AG08396 (cell line): ENCODE measurements at regions not wholly inside any gene's neighbourhood (a gene's known extent, or its start where the extent isn't known, plus 50 kb on each side); places are given as distances from the start of the nearest gene placed in this dataset.
A peak's percentile ranks its signal among the peaks of the same experiment; 100 is the strongest.

Experiments
- DNase-seq: peaks from one replicate; pipeline ENCODE4 v3.0.0; 2012; ENCODE audit warnings: low spot score, mixed read lengths

DNA sequence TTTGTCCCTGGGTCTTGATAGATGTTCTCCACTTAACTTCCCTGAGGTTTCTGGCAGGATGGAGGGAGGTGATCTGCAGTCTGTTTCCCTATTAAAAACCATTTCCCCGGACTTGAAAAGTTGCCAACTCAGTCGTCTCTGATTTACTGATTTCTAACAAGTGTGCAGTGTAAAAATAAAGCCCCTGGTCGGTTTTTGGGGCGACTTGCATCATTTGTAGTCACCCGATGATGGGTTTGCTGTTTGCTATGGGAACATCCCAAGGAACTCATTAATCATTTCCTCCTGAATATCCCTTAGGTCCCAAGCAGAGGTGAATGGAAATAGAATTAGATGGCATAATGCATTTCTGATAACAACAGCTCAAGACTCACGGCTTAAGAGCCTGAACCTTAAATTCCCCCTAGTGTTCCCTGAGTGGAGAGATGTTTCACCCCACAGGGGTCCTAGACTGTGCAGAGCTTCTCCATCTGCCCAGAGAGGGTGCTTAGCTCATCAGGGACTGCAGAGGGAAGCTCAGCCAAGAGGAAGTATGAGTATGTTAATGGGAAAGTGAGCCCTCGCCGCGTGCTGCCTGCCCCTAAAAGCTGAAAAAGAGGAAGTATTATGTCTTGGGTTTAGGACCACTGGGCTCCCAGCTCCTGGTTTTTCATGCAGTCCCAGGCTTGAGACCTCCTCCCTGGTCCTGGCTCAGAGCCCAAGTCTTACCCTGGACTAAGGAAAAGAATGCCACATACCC, 115.1 kb upstream of the DAP start:
- DNase-seq: no peak

DNA sequence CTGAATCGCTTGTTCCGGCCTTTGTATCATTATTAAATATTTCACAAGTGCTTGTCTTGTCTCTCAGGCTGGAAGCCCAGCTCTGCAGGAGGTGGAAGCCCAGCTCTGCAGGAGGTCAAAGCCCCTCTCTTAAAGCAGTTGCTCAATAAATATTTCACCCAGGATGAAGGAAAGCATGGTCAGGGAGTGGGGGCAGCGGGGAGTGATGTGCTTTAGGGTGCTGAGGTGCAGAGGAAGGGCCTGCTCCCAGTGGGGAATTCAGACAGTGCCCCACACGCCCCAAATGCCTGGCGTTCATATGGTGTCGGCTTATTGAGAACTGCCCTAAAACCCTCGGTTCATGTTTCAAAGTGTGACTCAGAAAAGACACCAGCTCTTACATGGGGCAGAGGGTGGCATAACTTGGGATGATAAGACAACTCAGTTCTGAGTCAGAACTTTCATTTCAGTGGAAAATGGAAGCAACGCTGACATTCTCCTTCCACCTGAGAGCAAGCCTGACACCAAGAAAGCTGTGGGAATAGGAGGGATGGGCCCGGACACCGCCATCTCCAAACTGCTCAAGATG, 114.3 kb upstream of the DAP start:
- no peak for DNase-seq

DNA sequence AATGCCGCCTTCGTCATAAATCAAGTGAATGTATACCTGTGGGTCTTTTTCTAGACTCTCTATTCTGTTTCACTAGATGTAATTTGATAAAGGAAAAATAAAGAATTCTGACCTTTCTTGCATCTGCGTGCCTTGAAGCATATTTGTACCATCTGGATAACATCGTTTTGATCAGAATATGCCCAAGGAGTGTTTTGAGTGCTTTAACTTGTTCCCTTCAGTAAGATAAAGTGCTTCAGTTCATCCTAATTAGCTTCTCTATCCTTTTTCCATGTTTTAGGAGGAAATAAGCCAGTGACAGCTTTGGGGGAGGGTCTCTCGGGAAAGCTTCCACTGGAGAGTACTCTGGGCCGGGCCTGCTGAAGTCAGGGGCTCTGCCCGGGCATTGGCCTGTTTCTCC, 113.5 kb upstream of the DAP start:
- DNase-seq: no peak

DNA sequence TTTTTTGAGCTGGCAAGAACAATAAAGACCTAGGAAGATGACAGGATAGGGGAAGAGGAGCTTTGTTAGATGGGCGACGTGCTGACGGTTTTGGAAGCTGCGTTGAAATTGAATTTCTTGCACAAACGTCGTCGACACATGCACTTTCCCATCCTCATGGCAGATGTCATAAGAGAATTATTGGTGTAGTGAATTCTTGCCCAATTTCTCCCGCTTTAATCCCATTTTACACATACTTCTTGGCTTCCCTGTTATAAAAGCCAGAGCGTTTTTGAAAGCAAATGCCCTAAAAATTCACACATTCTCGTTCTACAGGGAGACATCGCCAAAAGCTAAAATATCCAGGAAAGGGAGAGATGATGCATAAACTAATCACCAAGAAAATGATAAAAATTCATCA, 109.8 kb upstream of the DAP start:
- no peak for DNase-seq

DNA sequence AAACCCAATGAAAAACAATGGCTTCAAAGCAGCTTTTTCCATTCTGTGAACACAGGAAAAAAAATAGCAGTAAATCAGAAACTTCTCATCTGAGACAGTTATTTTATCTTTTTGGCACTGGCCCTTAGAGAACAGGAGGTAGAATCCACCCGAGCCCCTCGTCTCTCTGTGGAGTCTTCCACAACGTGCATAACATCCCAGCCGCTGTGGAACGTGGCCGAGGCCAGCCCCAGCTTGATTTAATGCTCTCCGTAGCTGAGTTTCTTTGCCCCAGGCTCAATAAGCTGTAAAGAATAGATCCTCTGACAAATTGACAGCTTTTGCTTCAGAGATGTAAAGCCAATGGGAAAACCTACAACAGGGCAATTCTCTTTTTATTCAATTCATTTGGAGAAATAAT, 107.9 kb upstream of the DAP start:
- no peak for DNase-seq

DNA sequence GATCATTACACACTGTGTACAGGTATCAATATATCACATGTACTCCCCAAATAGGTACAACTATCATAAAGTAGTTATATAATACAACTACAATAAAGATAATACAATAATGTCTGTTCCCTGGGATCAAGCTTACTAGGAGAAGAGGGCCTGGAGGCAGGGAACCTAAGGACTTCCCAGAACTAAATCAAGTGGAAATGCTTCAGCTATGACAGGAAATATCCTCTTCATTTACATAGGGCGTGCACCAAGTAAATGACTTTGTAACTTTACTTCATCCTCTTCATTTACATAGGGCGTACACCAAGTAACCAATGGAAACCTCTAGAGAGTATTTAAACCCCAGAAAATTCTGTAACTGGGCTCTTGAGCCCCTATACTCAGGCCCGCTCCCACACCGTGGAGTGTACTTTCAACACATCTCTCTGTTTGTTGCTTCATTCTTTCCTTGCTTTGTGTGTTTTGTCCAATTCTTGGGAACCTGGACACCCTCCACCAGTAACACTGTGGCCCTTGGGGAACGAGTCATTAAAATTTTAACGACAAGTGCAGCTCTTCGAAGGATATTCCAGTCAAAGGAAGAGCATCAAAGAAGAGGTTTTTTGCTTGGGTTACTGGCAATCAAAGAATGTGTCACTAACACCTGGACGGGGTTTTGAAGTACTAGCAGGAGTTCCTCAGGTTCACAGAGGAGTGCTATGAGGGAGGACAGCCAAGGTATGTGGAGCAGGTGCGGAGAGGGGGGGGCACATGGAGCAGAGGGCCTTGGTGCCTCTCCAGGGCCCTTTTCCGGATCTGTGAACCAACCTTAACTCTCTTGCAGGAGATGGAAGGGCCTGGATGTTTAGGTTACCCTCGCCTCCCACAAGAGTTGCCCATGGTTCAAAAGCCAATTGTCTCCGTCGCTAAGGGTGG, 106.6 kb upstream of the DAP start:
- DNase-seq: no peak

DNA sequence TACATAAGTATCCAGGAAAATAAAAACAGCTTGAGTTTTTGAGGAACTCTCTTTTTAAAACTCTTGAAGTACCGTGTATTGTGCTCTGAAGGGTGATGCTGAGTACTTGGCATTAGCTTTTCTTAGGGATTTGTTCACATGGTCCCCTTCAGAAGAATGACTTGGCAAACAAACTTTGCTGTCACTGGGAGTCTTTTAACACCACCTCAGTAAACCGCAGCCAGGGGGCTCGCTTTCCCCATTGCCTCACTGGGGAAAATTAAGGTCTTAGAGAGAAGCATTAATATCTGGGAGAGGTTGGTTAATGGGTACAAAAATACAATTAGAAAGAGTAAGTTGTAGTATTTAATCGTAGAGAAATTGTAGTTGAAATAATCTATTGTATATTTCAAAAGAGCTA, 105.9 kb upstream of the DAP start:
- DNase-seq: no peak

DNA sequence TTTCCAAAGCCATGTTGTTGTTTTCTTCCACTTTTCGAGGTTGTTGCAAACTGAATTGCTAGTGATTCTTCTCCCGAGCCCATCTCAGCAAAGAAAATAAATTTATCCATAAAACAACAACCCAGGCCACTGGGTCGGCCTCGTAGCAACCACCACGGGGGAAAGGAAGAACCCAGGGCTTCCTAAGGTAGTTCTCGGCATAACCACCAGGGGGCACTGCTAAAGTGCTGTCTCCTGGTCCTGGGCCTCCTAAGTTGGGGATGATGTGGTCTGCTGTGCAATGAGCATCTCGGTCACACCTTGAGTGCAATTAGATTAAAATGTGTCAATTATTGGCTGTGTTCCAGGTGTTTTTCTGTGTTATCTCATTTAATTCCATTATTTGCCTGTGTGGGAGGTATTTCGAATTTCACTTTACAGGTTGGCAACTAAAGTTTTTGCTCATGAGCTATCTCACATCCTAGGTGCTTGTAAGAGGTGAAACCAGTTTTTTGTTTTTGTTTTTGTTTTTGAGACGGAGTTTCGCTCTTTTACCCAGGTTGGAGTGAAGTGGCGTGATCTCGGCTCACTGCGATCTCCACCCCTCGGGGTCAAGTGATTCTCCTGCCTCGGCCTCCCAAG, 102.8 kb upstream of the DAP start:
- DNase-seq: peak; percentile 65

DNA sequence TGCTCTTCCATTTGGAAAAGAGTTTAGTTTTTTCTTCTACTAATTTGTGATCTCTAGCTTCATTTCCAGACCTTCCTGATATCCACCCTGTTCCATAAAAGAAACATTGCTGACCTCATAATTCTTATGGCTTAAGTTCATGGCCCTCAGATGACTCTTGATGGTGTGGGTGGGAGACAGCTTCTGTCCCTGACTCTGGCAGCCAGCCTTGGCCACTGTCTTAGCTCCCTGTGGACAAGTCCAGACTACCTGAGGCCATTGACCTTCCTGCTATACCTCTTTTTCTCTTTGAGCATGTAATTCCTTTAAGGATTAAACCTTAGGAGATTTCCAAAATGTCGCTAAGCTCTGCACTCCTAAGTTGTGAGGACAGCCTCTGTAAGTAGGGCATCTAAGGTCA, 101.1 kb upstream of the DAP start:
- DNase-seq: no peak

DNA sequence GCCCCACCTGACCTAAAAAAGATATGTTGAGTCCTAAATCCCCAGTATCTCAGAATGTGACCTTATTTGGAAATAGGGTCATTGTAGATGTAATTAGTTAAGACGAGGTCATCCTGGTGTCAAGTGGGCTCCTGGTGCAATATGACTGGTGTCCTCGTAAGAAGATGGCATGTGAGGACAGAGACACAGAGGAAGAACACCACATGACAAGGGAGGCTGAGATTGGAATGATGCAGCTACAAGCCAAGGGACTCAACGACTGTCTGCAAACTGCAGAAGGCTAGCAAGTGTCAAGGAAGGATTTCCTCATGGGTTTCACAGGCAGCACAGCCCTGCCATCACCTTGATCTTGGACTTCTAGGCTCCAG, 100.4 kb upstream of the DAP start:
- DNase-seq: no peak

DNA sequence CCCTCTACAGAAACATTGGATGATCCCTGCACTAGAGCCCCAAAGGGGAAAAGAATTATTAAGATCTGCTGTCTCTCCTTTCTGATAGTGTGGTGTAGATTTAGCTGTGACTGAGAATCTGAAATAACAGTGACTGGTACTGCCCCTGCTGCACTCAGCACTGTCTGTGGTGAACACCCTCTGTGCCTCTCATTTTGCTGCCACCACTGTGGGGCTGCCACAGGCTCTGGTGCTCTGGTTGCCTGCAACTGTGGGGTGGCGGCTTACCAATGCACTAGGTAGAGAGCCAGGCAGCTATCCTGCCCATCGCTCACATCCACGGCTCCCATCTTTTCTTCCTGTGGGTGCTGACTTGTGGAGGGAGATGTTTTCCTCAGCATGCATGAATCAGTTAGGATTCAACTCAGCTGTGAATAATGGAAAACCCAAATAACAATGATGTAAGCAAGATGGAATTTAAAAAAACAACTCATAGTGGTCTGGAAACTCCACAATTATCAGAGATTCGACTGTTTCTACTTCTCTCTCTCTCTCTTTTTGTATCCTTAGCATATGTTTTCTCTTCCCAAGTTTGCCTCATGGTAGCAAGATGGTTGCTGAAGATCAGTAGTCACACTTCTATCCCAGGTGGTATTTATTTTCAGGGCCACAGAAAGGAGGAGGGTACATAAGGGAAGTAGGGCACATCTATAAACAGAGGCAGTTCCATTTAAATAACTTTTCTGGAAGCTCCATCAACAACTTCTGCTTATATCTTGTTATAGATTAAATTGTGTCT, 99.8 kb upstream of the DAP start:
- DNase-seq: peak; percentile 34

DNA sequence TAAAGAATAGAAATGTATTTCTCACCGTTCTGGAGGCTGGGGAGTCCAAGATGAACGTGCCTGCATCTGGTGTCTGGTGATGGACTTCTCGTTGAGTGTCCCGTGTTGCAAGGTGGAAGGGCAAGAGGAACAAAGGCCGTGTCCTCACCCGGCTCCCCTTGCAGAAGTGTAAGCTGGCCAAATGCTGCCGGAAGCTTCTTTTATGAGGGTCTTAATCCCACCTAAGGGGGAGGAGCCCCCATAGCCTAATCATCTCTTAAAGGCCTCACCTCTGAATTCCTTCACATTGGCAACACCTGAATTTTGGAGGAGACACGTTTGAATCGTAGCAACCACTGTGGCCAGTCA, 99.1 kb upstream of the DAP start:
- no peak for DNase-seq

DNA sequence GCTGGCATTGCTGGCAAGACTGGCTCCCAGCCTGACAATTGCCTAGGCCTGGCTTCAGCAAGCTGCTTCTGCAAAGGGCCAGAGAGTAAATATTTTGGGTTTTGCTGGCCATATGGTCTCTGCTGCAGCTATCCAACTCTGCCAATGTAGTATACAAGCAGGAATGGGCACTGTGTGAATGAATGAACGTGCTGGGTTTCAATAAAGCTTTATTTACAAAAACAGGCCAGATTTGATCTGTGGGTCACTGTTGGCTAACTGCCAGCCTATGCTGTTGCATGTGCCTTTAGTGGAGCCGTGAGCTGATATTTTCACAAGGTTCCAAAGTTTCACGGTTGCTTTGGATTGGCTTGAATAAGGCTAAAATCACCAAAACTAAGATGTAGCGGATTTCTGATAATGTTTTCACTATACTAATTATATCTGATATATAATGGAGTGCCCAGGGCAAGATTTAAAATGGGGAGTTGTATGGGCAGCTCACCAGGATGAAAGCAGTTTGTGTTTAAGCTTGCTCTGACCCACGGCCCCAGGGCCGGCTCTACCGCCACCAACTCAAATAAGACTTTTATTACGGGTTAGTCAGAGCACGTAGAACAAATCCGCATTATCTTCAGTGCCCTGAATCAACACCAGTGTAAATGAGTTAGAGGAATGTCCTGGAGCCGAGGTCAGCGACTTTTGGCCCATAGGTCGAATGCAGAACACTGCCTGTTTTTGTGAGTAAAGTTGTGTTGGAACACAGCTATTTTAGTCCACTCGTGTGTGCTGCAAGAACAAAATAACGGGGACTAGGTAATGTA, 98.6 kb upstream of the DAP start:
- DNase-seq: no peak

DNA sequence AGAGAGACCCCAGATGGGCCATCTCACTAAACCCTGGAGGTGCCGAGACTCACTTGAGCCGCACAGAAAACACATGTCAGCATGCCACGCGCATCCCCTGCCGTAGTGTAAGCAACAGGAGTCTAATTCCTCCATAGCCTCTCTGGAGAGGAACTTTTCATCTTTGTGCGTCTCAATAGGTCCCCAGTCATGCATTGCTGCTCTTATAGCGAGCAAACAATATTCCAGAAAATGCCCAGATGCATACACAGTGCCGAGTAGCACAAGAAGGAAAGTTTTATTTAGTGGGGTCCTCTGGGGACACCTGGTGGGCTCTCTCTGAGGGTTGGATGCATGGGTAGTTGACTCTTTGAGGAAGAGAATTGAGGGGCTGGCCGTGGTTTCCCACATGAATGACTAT, 97.9 kb upstream of the DAP start:
- no peak for DNase-seq

DNA sequence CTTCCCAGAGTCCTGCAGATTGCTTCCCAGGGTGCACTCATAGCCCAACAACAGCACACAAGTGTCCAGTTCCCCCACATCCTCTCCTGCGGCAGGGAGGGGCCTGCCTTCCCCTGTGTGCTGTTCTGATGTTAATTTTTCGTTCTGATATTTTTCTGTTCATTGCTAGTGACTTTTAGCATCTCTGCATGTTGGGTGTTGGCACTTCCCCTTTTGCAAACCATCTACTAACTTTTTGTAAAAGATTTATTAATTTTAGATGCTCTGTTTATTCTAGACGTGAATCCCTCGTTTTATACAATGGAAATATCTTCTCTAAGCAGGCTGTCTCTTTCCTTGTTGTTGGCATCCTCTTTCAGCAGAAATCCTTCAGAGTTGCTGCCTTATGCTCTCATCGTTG, 97.3 kb upstream of the DAP start:
- no peak for DNase-seq

DNA sequence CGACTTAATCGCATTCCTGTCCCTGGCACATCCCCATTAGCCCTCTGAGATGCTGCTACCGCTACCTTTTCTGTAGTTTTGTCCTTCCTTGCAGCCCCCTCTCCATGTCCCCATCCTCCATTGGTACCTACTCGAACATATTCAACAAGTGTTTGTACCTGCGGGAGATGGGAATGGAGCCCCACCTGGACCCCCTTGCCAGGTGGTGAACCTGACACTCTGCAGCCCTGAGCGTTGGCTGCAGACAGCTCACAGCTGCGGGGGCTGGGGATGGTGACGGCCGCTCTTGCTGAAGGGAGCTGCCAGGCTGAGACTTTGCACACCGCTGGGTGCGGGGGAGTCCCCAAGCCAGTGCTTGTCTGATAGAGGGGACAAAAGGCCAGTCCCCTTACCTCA, 96.3 kb upstream of the DAP start:
- no peak for DNase-seq

DNA sequence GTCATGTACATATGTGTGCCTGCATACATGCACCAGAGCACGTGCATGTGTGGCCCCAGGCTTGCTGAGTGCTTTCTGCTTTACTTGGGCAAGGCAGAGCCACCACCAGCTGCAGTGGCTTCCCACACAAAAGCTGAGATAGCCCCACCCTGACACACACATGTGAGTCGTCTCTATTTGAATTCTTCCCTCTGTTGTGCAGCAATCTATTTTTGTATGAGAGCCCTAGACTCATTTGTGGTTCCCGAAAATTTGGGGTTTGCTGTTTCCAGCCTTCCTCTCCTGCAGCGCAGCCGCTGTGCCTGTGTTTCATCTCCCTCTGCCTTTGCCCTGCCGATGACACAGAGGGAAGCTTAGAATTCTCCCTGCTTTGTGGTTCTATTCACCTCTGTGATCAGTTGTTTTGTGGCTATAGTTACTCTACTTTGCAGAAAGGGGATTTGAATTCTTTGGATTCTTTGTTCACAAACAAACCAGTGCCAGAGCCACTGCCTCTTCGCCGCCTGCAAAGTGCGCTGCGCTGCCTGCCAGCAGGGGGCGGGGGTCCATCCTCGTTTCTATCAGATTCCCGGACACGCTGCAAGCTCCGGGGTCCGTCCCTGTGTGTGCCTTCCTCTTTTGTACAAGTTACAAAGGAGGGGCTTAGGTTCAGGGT, 95.8 kb upstream of the DAP start:
- DNase-seq: peak; percentile 77

DNA sequence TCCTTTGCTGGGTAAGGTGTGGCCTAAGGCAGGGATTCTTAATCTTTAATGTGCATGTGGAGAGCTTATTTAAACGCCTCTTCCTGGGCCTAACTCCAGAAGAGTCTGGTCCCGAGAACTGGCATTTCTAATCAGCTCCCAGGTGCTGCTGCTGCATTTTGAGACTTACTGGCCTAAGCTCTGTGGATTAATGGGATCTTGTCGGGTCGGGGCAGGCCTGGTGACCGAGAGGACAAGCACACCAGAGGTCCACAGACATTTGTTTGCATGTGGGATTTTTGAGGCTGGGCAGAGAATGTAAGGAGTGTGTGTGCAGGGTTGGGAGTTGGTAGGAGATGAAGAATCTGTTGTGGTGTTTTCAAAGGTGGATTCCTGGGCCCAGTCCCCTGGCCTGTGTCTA, 95.0 kb upstream of the DAP start:
- no peak for DNase-seq

DNA sequence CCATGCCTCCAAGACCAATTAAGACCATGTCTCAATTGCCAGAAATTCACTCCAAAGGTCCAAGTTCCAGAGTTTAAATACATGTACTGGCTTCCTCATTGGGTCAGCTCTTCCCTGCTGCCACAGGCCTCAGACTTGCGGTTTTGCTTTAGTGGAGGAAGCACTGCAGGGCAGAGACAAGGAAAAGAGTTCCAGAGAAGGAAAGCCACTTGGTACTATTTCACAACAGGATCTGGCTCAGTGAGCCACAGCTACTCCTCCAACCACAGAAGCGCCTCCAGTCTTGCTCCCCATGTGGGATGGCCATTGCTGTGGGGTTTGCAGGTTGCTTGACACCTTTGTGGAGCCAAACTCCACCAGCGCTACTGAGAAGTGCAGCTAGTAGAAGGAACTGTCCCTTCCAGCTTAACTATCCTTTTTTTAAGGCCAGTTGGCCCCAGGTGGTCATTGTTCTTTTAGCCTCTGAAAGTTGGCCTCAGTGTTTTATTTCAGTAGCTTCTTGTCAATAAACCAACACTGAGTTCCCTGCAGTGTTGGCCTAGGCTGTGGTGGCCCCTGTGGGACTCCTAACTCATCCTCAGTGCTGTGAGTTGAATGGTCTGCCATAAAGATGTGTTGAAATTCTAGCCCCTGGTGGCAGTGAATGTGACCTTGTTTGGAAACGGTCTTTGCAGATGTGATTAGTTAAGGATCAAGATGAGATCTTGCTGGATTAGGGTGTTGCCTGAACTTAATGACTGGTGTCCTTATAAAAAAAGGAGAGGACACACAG, 93.7 kb upstream of the DAP start:
- no peak for DNase-seq

DNA sequence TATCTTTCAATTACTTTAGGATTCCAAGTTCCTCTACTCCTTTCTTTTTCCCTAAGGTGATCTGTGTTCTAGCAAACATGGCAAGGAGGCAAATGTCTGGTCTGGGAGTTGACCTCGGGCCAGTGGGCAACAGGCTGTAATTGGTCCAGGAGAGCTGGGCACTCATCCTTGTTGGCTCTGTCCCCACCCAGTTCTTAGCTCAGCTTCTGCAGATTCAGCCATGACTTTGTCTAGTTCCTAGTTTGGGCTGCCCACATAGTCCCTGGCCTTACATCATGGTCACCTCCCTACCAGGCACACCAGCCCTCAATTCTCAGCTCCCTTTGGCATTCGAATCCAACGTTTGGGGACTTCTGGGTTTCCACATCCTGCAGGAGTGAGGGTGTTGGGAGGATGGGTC, 92.1 kb upstream of the DAP start:
- DNase-seq: no peak
